DND-41 (cell line): ENCODE measurements at regions not wholly inside any gene's neighbourhood (a gene's known extent, or its start where the extent isn't known, plus 50 kb on each side); places are given as distances from the start of the nearest gene placed in this dataset.
"Not testable (repeated sequence)": the region's sequence is repeated elsewhere in the genome, so short reads cannot be mapped to it uniquely, and the experiment has no call there.

Experiments
- ATAC-seq: fragments of 200-7000 bp; cut with Tn5 transposase; 3 replicates; pipeline ENCODE4 v1.9.1; 2021; ENCODE audit warnings: low read depth; ENCODE audit not compliant: insufficient read depth
- DNase-seq: peaks from one replicate; pipeline ENCODE4 v3.0.0-alpha.2; 2020
- H2AFZ ChIP-seq: 2 replicates; pipeline ENCODE4 v1.6.0; 2012; ENCODE audit warnings: low read depth, low read length
- H3K27ac ChIP-seq: 2 replicates; pipeline ENCODE4 v1.5.1; 2012; ENCODE audit warnings: low read length, inconsistent platforms
- H3K27me3 ChIP-seq: fragments of 200-600 bp; sonication (generic); 2 replicates; pipeline ENCODE4 v1.6.0; 2012; ENCODE audit warnings: low read length, mild to moderate bottlenecking, inconsistent platforms; ENCODE audit not compliant: insufficient read depth, poor library complexity
- H3K36me3 ChIP-seq: 2 replicates; pipeline ENCODE4 v1.5.1; 2012; ENCODE audit warnings: low read length, inconsistent platforms; ENCODE audit not compliant: insufficient read depth
- H3K4me1 ChIP-seq: 2 replicates; pipeline ENCODE4 v1.5.1; 2012; ENCODE audit warnings: mild to moderate bottlenecking, low read length; ENCODE audit not compliant: insufficient read depth
- H3K4me2 ChIP-seq: 2 replicates; pipeline ENCODE4 v1.6.0; 2012; ENCODE audit warnings: mild to moderate bottlenecking, moderate library complexity, low read length, inconsistent platforms; ENCODE audit not compliant: insufficient read depth
- H3K4me3 ChIP-seq, 2 experiments: fragments of 200-600 bp in 1 of 2; shearing (Covaris generic) in 1 of 2; 2 replicates each; pipeline ENCODE4 v1.5.1; 2012 to 2016; ENCODE audit warnings: inconsistent platforms in 2 of 2, low read length in 2 of 2, mild to moderate bottlenecking in 2 of 2, low read depth in 1 of 2, moderate library complexity in 1 of 2
- H3K79me2 ChIP-seq: 2 replicates; pipeline ENCODE4 v1.6.0; 2012; ENCODE audit warnings: low read length, inconsistent platforms; ENCODE audit not compliant: insufficient read depth
- H3K9ac ChIP-seq: 2 replicates; pipeline ENCODE4 v1.6.0; 2012; ENCODE audit warnings: low read depth, mild to moderate bottlenecking, inconsistent platforms, low read length, moderate library complexity
- H3K9me3 ChIP-seq: 2 replicates; pipeline ENCODE4 v1.5.1; 2012; ENCODE audit warnings: low read length, moderate library complexity, mild to moderate bottlenecking, inconsistent platforms; ENCODE audit not compliant: insufficient read depth, severe bottlenecking
- H4K20me1 ChIP-seq: 2 replicates; pipeline ENCODE4 v1.6.0; 2012; ENCODE audit warnings: low read length; ENCODE audit not compliant: insufficient read depth
- CTCF ChIP-seq: IDR thresholded peaks from 2 replicates; pipeline ENCODE4 v1.5.1; 2012; ENCODE audit warnings: borderline replicate concordance, low read length, moderate library complexity, mild to moderate bottlenecking; ENCODE audit not compliant: poor library complexity, severe bottlenecking; ENCODE audit errors: extremely low read depth
- EZH2 ChIP-seq: IDR thresholded peaks from 3 replicates; pipeline ENCODE4 v1.6.1; 2012; ENCODE audit warnings: borderline replicate concordance, low read depth, mild to moderate bottlenecking, moderate library complexity, low read length, inconsistent platforms; ENCODE audit not compliant: severe bottlenecking

DNA sequence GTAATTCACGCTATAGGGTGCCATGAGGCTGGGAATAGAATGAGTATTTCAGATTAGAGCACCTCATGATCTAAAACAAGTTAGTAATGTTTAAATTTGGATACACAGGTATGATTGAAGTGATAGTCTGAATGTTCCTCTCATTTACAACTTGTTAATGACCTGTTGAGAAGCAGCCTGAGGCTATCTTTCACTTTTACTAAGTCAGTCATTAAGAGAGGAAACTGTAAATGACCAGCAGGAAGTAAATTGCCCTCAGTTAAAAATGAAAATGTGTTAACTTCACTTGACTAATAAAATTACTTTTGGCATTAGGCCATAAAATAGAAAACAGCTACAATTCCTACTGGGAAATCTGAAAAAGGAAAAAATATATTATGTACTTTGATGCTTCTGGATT, 1042.0 kb downstream of the DNAJB9 start:
- peak; percentile 44; the same call in 2 of the 3 replicates for ATAC-seq
- Histone ChIP-seq H4K20me1 (no peaks in the 10 kb centered on the region), H3K36me3 (no peaks in the 10 kb centered on the region), H3K9me3 (no peaks in the 10 kb centered on the region), H3K27ac (peak overlapping the region; percentile 63), H3K4me2 (peak overlapping the region; percentile 43; the same call in 1 of the 2 replicates), H3K9ac (no peak overlapping the region; the same call in 1 of the 2 replicates), H3K27me3 (no peaks in the 10 kb centered on the region), H3K4me3 (no peak overlapping the region), H3K4me1 (peaks cover 26% of the 10 kb centered on the region), H3K79me2 (no peaks in the 10 kb centered on the region), H2AFZ (peak overlapping the region; percentile 15; the same call in 1 of the 2 replicates)
- TF ChIP-seq CTCF (no peak), EZH2 (no peak)
- DNase-seq = no peak

DNA sequence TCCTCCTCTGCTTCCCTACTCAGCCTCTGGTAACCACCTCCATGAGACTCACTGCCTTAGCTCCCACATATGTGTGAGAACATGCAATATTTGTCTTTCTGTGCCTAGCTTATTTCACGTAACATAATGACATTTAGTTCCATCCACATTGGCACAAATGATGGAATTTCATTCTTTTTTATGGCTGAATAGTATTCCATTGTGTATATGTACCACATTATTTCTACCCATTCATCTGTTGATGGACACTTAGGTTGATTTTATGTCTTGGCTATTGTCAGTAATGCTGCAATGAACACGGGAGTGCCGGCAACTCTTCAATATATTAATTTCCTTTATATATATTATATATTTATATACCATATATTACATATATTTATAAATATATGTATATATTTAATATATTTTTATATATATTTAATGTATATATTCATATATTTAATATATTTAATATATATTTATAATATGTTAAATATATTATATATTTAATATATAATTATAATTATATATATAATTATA, 1046.9 kb downstream of the DNAJB9 start:
- Histone ChIP-seq H3K9me3 (no peaks in the 10 kb centered on the region), H3K9ac (no peak overlapping the region), H3K79me2 (no peaks in the 10 kb centered on the region), H3K27ac (no peak overlapping the region), H3K4me3 (no peak overlapping the region), H4K20me1 (no peaks in the 10 kb centered on the region), H3K4me1 (peaks cover 12% of the 10 kb centered on the region), H3K36me3 (no peaks in the 10 kb centered on the region), H3K27me3 (no peaks in the 10 kb centered on the region), H3K4me2 (no peak overlapping the region), H2AFZ (no peak overlapping the region)
- TF ChIP-seq EZH2 (no peak), CTCF (no peak)
- ATAC-seq (no peak), DNase-seq (no peak)

GRCh38 chr7:109622320-109622719, 1052.6 kb downstream of the DNAJB9 start:
- H3K4me2 ChIP-seq = no peak overlapping the region
- H3K4me1 ChIP-seq = peaks cover 6% of the 10 kb centered on the region; the same call in 1 of the 2 replicates
- no peaks in the 10 kb centered on the region for H3K79me2 ChIP-seq
- H3K36me3 ChIP-seq = no peaks in the 10 kb centered on the region
- no peak for ATAC-seq
- H3K27me3 ChIP-seq = no peaks in the 10 kb centered on the region
- no peak overlapping the region for H3K4me3 ChIP-seq
- H3K9ac ChIP-seq = no peak overlapping the region
- no peaks in the 10 kb centered on the region for H4K20me1 ChIP-seq
- no peak for DNase-seq
- TF ChIP-seq CTCF (no peak), EZH2 (no peak)
- H2AFZ ChIP-seq = no peak overlapping the region
- H3K9me3 ChIP-seq = no peaks in the 10 kb centered on the region
- H3K27ac ChIP-seq = no peak overlapping the region

DNA sequence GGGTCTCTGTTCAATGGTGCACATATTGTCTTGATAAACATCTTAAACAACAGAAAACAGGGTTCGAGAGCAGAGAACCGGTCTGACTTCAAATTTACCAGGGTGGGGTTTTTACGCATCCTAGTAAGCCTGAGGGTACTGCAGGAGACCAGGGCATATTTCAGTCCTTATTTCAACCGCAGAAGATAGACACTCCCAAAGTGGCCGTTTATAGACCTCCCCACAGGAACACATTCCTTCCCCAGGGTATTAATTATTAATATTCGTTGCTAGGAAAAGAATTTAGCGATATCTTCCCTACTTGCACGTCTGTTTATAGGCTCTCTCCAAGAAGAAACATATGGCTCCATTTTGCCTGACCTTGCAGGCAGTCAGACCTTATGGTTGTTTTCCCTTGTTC, 1063.2 kb downstream of the DNAJB9 start:
- not testable (repeated sequence) for ATAC-seq, H3K4me2 ChIP-seq, DNase-seq, H3K27me3 ChIP-seq, H3K4me1 ChIP-seq, H3K9me3 ChIP-seq, H4K20me1 ChIP-seq, H3K36me3 ChIP-seq, H2AFZ ChIP-seq, H3K4me3 ChIP-seq, H3K79me2 ChIP-seq, H3K27ac ChIP-seq, H3K9ac ChIP-seq
